G401.6 (cell line): ENCODE measurements at regions not wholly inside any gene's neighbourhood (a gene's known extent, or its start where the extent isn't known, plus 50 kb on each side); places are given as distances from the start of the nearest gene placed in this dataset.

Experiments
- FAIRE-seq: peaks from 2 replicates; lab custom pipeline; 2012; peaks lifted over from hg19 to GRCh38; lab: Jason Lieb, UNC

- no peak for FAIRE-seq
Observed at GRCh38 chr2:15997728-15998280, 57.5 kb downstream of the MYCN start.

- FAIRE-seq: no peak
Observed at GRCh38 chr2:15996536-15997423, 56.4 kb downstream of the MYCN start.
